ENCODE measurements at regions not wholly inside any gene's neighbourhood (a gene's known extent, or its start where the extent isn't known, plus 50 kb on each side); places are given as distances from the start of the nearest gene placed in this dataset.

DNA sequence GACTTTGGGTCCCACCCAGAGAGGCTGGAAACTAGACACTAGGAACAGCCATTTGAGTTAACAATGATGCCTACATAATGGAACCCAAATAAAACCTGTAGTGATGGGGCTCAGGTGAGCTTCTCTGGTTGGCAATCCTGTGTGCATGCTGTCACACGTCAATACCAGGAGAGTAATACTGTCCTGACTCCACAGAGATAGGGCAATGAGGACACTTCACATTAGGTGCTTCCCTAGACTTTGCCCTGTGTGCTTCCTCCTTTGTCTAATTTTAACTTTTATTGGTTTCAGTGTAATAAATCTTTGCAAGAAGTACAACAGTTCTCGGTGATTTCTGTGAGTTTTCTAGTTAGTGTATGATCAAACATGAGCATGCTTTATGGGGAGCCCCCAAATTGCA, 281.8 kb upstream of the ARRDC4 start (continued):
- TF ChIP-seq, protein P1, sequence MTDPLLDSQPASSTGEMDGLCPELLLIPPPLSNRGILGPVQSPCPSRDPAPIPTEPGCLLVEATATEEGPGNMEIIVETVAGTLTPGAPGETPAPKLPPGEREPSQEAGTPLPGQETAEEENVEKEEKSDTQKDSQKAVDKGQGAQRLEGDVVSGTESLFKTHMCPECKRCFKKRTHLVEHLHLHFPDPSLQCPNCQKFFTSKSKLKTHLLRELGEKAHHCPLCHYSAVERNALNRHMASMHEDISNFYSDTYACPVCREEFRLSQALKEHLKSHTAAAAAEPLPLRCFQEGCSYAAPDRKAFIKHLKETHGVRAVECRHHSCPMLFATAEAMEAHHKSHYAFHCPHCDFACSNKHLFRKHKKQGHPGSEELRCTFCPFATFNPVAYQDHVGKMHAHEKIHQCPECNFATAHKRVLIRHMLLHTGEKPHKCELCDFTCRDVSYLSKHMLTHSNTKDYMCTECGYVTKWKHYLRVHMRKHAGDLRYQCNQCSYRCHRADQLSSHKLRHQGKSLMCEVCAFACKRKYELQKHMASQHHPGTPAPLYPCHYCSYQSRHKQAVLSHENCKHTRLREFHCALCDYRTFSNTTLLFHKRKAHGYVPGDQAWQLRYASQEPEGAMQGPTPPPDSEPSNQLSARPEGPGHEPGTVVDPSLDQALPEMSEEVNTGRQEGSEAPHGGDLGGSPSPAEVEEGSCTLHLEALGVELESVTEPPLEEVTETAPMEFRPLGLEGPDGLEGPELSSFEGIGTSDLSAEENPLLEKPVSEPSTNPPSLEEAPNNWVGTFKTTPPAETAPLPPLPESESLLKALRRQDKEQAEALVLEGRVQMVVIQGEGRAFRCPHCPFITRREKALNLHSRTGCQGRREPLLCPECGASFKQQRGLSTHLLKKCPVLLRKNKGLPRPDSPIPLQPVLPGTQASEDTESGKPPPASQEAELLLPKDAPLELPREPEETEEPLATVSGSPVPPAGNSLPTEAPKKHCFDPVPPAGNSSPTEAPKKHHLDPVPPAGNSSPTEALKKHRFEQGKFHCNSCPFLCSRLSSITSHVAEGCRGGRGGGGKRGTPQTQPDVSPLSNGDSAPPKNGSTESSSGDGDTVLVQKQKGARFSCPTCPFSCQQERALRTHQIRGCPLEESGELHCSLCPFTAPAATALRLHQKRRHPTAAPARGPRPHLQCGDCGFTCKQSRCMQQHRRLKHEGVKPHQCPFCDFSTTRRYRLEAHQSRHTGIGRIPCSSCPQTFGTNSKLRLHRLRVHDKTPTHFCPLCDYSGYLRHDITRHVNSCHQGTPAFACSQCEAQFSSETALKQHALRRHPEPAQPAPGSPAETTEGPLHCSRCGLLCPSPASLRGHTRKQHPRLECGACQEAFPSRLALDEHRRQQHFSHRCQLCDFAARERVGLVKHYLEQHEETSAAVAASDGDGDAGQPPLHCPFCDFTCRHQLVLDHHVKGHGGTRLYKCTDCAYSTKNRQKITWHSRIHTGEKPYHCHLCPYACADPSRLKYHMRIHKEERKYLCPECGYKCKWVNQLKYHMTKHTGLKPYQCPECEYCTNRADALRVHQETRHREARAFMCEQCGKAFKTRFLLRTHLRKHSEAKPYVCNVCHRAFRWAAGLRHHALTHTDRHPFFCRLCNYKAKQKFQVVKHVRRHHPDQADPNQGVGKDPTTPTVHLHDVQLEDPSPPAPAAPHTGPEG (CRISPR knock-in tag; IDR thresholded peaks at IDR 0.05): no peak

DNA sequence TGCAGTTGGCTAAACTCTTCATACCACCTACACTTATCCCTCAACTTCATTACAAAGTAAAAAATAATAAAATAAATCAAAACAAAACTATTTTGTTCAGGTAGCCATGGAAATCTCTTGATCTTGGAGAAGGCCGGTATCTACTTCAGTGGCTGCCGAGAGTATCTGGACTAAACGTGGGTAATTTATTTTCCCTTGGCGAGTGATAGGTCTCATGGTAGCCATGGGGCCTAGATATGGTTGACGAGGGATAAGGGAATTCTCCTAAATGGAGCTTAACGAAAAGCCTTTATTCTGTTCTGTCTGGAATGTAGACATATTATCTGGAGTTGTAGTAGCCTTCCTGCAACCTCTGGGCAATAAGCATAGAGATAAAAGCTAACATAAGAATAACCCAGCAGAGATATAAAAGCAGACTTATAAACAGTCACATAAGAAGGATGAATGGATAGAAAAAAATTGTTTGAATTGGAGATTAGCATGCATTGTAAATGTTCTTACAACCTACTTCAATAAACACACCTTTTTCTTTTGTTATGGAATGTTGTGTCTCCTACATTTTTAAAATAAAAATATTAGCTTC, 281.3 kb upstream of the ARRDC4 start:
- CTCF ChIA-PET (ENCODE audit: low intra/inter-chr PET ratio, low total read pairs): no interaction called here
- Histone ChIP-seq H3K4me3 (replicated peaks in 1 of 3; ENCODE audit: insufficient read depth in 1 of 3, low read depth in 2 of 3, low read length in 3 of 3) (no peak overlapping the region), H3K27me3 (ENCODE audit: control insufficient read depth in 1 of 2, insufficient read depth in 2 of 2, low read length in 2 of 2) (no peaks in the 10 kb centered on the region; a peak in 1 of 5 replicates), H3K9ac (ENCODE audit: insufficient read depth, low read depth, low read length) (no peak overlapping the region), H2AFZ (ENCODE audit: low read length) (no peak overlapping the region), H3K4me2 (ENCODE audit: low read depth, low read length) (no peak overlapping the region), H3K79me2 (ENCODE audit: insufficient read depth, low read length) (no peaks in the 10 kb centered on the region), H3K36me3 (replicated peaks in 1 of 2; ENCODE audit: control insufficient read depth in 1 of 2, insufficient read depth in 2 of 2, low read length in 2 of 2) (no peaks in the 10 kb centered on the region), H3K27ac (ENCODE audit: extremely low read length, insufficient read depth, low read length) (no peak overlapping the region), H3K4me1 (ENCODE audit: insufficient read depth, low read length) (no peaks in the 10 kb centered on the region), H3K9me3 (ENCODE audit: low read length) (peaks cover 70% of the 10 kb centered on the region), H4K20me1 (ENCODE audit: insufficient read depth, low read length) (no peaks in the 10 kb centered on the region)
- POLR2A ChIA-PET: no interaction called here
- 33% methylated on average over 6 of the region's 6 CpGs for WGBS (ENCODE audit: low lambda C conversion rate)
- intact Hi-C loops (cut with micrococcal nuclease; ENCODE audit: unreplicated experiment): no loop called here
- TF ChIP-seq, protein P2, sequence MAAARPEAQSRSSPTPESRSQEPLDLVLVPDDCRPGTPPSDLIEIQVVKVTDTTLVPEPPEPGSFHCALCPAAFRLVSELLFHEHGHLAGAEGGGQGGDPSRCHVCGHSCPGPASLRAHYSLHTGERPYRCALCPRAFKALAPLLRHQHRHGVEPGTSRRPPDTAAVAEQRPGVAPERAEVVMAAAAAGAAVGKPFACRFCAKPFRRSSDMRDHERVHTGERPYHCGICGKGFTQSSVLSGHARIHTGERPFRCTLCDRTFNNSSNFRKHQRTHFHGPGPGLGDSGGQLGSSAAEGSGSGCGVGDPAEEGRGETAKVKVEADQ (CRISPR knock-in tag; IDR thresholded peaks at IDR 0.05; ENCODE audit: borderline replicate concordance): no peak
- TF ChIP-seq HMG20A (CRISPR knock-in tag; IDR thresholded peaks at IDR 0.05; ENCODE audit: borderline replicate concordance) (no peak), ARNT (IDR thresholded peaks at IDR 0.05) (no peak), MAFK (conservative IDR thresholded peaks at IDR 0.05 in 1 of 2, IDR thresholded peaks at IDR 0.05 in 1 of 2; ENCODE audit: low read length in 2 of 2) (no peak), SP2 (CRISPR knock-in tag; IDR thresholded peaks at IDR 0.05) (no peak), SP4 (CRISPR knock-in tag; IDR thresholded peaks at IDR 0.05) (no peak), TEAD2 (CRISPR knock-in tag; IDR thresholded peaks at IDR 0.05) (no peak), RFX5 (IDR thresholded peaks at IDR 0.05; ENCODE audit: low read depth, low read length) (no peak), ZNF354B (CRISPR knock-in tag; IDR thresholded peaks at IDR 0.05) (no peak), RELA (CRISPR knock-in tag; IDR thresholded peaks at IDR 0.05) (no peak), ZNF816 (CRISPR knock-in tag; IDR thresholded peaks at IDR 0.05; ENCODE audit: borderline replicate concordance) (no peak), ZNF570 (CRISPR knock-in tag; IDR thresholded peaks at IDR 0.05; ENCODE audit: borderline replicate concordance) (no peak), SRF (IDR thresholded peaks at IDR 0.05; ENCODE audit: low read depth, low read length) (no peak), SIN3B (IDR thresholded peaks at IDR 0.05; ENCODE audit: low read length) (no peak), SNAPC2 (CRISPR knock-in tag; IDR thresholded peaks at IDR 0.05) (no peak)
- FAIRE-seq: no peak
- no TSS peak for BruUV-seq (replicated peaks)
- no peak for DNase-seq (ENCODE audit: low spot score)
- in situ Hi-C loops (cut with HindIII; ENCODE audit: extremely low pct_ligation_motif_present, low pct_unique_long_range_greater_than_20kb): no loop called here
- no peak for ATAC-seq

Data from HepG2 (cell line).